HUES6 (cell line): ENCODE measurements at regions not wholly inside any gene's neighbourhood (a gene's known extent, or its start where the extent isn't known, plus 50 kb on each side); places are given as distances from the start of the nearest gene placed in this dataset.

Experiments
- H3K27ac ChIP-seq: 2 replicates; pipeline ENCODE4 v1.7.0; 2013; ENCODE audit warnings: low read depth, mild to moderate bottlenecking, low read length, inconsistent platforms
- H3K27me3 ChIP-seq: 2 replicates; pipeline ENCODE4 v1.6.1; 2013; ENCODE audit warnings: low read length; ENCODE audit not compliant: control insufficient read depth, insufficient read depth
- H3K36me3 ChIP-seq: 2 replicates; pipeline ENCODE4 v1.6.1; 2013; ENCODE audit warnings: low read length; ENCODE audit not compliant: control insufficient read depth, insufficient read depth
- H3K4me1 ChIP-seq: 2 replicates; pipeline ENCODE4 v1.6.1; 2013; ENCODE audit warnings: low read length; ENCODE audit not compliant: control insufficient read depth, insufficient read depth
- H3K4me3 ChIP-seq: 2 replicates; pipeline ENCODE4 v1.5.1; 2013; ENCODE audit warnings: low read depth, low read length
- H3K9ac ChIP-seq: one replicate; pipeline ENCODE4 v1.6.1; 2013; ENCODE audit warnings: mild to moderate bottlenecking, low read length
- H3K9me3 ChIP-seq: 2 replicates; pipeline ENCODE4 v1.6.1; 2013; ENCODE audit warnings: low read depth, low read length; ENCODE audit not compliant: control insufficient read depth, insufficient read depth

GRCh38 chr4:136319789-136320464 lies 1212.4 kb downstream of the PCDH18 start:
- no peak overlapping the region for H3K4me3 ChIP-seq
- H3K27ac ChIP-seq = no peak overlapping the region
- H3K9me3 ChIP-seq = no peaks in the 10 kb centered on the region
- no peaks in the 10 kb centered on the region for H3K36me3 ChIP-seq
- peaks cover 21% of the 10 kb centered on the region for H3K4me1 ChIP-seq
- no peak overlapping the region for H3K9ac ChIP-seq
- no peaks in the 10 kb centered on the region for H3K27me3 ChIP-seq

DNA sequence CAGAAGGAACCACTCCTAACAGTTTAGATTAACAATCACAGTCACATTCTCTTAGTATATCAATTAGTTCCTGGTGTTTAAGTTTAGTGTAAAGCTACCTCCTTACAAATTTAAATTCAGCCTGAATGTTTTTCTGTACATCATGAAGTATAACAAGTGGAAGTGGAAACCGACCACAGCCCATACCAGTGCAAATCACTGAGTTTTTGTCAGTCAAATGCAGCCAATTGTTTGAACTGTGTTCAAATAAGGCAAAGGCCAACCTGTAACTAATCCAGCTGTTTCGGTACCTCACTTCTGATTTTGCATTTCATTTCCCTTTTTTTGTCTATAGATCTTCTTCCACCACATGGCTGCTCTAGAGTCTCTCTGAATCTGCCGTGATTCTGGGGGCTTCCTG lies 1215.3 kb downstream of the PCDH18 start:
- Histone ChIP-seq H3K9me3 (no peaks in the 10 kb centered on the region), H3K9ac (no peak overlapping the region), H3K36me3 (no peaks in the 10 kb centered on the region), H3K4me3 (no peak overlapping the region), H3K27me3 (no peaks in the 10 kb centered on the region), H3K27ac (0 out of 2 replicates have a peak overlapping the region, but pooled peaks have one; percentile 3), H3K4me1 (peaks cover 21% of the 10 kb centered on the region)

GRCh38 chr4:136314686-136315085 lies 1217.6 kb downstream of the PCDH18 start:
- no peaks in the 10 kb centered on the region for H3K9me3 ChIP-seq
- no peak overlapping the region for H3K9ac ChIP-seq
- no peak overlapping the region for H3K27ac ChIP-seq

GRCh38 chr4:136311774-136312173 lies 1220.5 kb downstream of the PCDH18 start:
- no peak overlapping the region for H3K9ac ChIP-seq
- no peaks in the 10 kb centered on the region for H3K9me3 ChIP-seq
- no peaks in the 10 kb centered on the region for H3K27me3 ChIP-seq
- peaks cover 7% of the 10 kb centered on the region; the same call in 1 of the 2 replicates for H3K4me1 ChIP-seq
- H3K36me3 ChIP-seq = no peaks in the 10 kb centered on the region
- no peak overlapping the region for H3K27ac ChIP-seq
- H3K4me3 ChIP-seq = no peak overlapping the region

More at GRCh38 chr4:136314686-136315085, 1217.6 kb downstream of the PCDH18 start:
- H3K36me3 ChIP-seq = no peaks in the 10 kb centered on the region
- H3K27me3 ChIP-seq = no peaks in the 10 kb centered on the region
- H3K4me1 ChIP-seq = peaks cover 16% of the 10 kb centered on the region
- H3K4me3 ChIP-seq = no peak overlapping the region

GRCh38 chr4:136307765-136308164 lies 1224.5 kb downstream of the PCDH18 start:
- Histone ChIP-seq H3K9me3 (no peaks in the 10 kb centered on the region), H3K4me1 (no peaks in the 10 kb centered on the region)

GRCh38 chr4:136306361-136306760 lies 1225.9 kb downstream of the PCDH18 start:
- H3K4me3 ChIP-seq = no peak overlapping the region
- no peak overlapping the region for H3K9ac ChIP-seq
- no peaks in the 10 kb centered on the region for H3K36me3 ChIP-seq
- no peaks in the 10 kb centered on the region for H3K4me1 ChIP-seq
- H3K27me3 ChIP-seq = no peaks in the 10 kb centered on the region
- H3K27ac ChIP-seq = no peak overlapping the region
- H3K9me3 ChIP-seq = no peaks in the 10 kb centered on the region

More at GRCh38 chr4:136307765-136308164, 1224.5 kb downstream of the PCDH18 start:
- Histone ChIP-seq H3K4me3 (no peak overlapping the region), H3K27me3 (no peaks in the 10 kb centered on the region), H3K9ac (no peak overlapping the region), H3K36me3 (no peaks in the 10 kb centered on the region), H3K27ac (no peak overlapping the region)

DNA sequence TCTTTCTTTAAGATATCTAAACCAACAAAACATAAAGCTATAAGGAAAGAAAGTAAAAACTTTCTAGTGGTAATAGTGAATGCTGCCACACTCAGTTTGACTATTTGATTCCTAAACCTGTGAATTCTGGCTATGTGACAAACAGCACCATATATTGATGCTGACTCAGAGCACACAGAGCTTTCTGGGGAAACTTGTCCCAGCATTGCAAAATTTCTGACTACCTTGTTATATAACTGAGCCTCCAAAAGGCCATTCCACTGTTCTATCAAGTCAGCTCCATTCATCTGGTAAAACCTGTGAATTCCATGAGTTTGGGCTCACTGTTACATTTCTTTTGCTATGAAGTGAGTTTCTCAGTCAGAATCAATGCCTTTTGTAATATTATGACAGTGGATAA lies 1229.7 kb downstream of the PCDH18 start:
- Histone ChIP-seq H3K9me3 (0 out of 2 replicates have a peak, but pooled peaks cover 2% of the 10 kb centered on the region), H3K4me1 (peaks cover 8% of the 10 kb centered on the region), H3K36me3 (no peaks in the 10 kb centered on the region), H3K4me3 (no peak overlapping the region), H3K9ac (no peak overlapping the region), H3K27me3 (no peaks in the 10 kb centered on the region), H3K27ac (no peak overlapping the region)

GRCh38 chr4:136301749-136302495 lies 1230.4 kb downstream of the PCDH18 start:
- no peak overlapping the region for H3K9ac ChIP-seq
- H3K36me3 ChIP-seq = no peaks in the 10 kb centered on the region
- peaks cover 8% of the 10 kb centered on the region for H3K4me1 ChIP-seq
- H3K27ac ChIP-seq = no peak overlapping the region
- no peaks in the 10 kb centered on the region for H3K27me3 ChIP-seq
- H3K4me3 ChIP-seq = no peak overlapping the region
- 0 out of 2 replicates have a peak, but pooled peaks cover 2% of the 10 kb centered on the region for H3K9me3 ChIP-seq

GRCh38 chr4:136283977-136284376 lies 1248.3 kb downstream of the PCDH18 start:
- Histone ChIP-seq H3K9ac (no peak overlapping the region), H3K4me1 (peaks cover 18% of the 10 kb centered on the region; the same call in 1 of the 2 replicates), H3K4me3 (no peak overlapping the region), H3K27ac (no peak overlapping the region), H3K36me3 (no peaks in the 10 kb centered on the region), H3K27me3 (no peaks in the 10 kb centered on the region), H3K9me3 (peaks cover 5% of the 10 kb centered on the region; the same call in 1 of the 2 replicates)

DNA sequence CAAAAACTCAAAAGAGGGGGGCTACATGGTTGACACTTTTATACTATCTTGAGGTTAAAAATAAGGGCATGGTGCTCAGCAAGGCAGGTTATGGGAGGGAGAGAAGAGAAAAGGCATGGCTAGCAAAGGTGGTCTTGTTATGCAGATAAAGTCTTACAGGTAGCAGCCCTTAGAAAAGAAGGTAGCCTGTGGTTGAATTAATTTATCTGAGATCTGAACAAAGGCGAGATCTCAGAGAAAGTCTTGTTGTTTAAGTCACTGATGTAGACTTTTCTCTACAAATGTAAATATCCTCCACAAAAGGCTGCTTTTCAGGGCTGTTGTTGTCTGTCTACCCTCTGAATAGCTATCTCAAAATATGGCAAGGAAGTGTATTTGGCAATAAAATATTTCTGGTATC lies 1250.4 kb downstream of the PCDH18 start:
- no peak overlapping the region for H3K4me3 ChIP-seq
- H3K9me3 ChIP-seq = peaks cover 5% of the 10 kb centered on the region; the same call in 1 of the 2 replicates
- H3K27me3 ChIP-seq = no peaks in the 10 kb centered on the region
- H3K36me3 ChIP-seq = no peaks in the 10 kb centered on the region
- H3K9ac ChIP-seq = peak overlapping the region; percentile 31
- H3K27ac ChIP-seq = peak overlapping the region; percentile 89
- H3K4me1 ChIP-seq = peaks cover 31% of the 10 kb centered on the region

GRCh38 chr4:136281307-136281706 lies 1251.0 kb downstream of the PCDH18 start:
- Histone ChIP-seq H3K9ac (no peak overlapping the region), H3K27ac (peak overlapping the region; percentile 89; the same call in 1 of the 2 replicates), H3K27me3 (no peaks in the 10 kb centered on the region), H3K4me1 (peaks cover 31% of the 10 kb centered on the region), H3K9me3 (peaks cover 5% of the 10 kb centered on the region; the same call in 1 of the 2 replicates), H3K36me3 (no peaks in the 10 kb centered on the region), H3K4me3 (no peak overlapping the region)
